ENCODE measurements at regions not wholly inside any gene's neighbourhood (a gene's known extent, or its start where the extent isn't known, plus 50 kb on each side); places are given as distances from the start of the nearest gene placed in this dataset.

DNA sequence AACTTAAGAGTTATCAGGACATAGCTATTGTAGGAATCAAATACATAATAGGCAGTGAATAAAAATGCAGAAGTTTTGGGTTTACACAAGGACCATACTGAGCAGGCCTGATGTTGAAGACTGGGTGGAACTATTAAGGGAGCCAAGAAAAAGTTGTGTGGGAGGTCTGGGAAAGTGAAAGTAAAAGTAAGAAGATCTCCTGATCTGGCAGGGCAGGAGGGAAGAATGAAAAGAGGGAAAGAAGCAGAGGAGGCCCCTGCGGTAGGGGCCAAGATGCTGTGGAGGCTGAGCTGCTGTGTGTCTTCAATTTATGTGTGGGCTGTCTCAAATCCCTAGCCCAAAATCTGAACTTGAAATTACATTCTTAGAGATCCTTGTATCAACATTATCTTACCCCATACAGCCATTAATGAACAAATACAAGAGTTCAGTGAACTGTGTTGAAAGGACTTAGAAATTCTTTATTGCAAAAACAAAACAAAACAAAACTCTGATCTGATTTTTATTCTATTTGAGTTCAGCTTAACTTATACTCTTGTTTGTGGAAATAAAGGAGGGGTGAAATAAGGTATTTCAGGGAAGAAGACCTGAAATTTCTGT, 1183.8 kb downstream of the HACE1 start:
- no peak overlapping the region for H3K4me3 Mint-ChIP-seq
- no peaks in the 10 kb centered on the region for H3K36me3 Mint-ChIP-seq (ENCODE audit: low read depth)
- H3K27me3 Mint-ChIP-seq: no peaks in the 10 kb centered on the region
- no peak overlapping the region for H3K27ac Mint-ChIP-seq
- no peaks in the 10 kb centered on the region for H3K9me3 Mint-ChIP-seq
- DNase-seq: no peak
- POLR2A ChIA-PET: no interaction called here
- CTCF ChIA-PET: no interaction called here
- H3K4me1 Mint-ChIP-seq: no peaks in the 10 kb centered on the region

DNA sequence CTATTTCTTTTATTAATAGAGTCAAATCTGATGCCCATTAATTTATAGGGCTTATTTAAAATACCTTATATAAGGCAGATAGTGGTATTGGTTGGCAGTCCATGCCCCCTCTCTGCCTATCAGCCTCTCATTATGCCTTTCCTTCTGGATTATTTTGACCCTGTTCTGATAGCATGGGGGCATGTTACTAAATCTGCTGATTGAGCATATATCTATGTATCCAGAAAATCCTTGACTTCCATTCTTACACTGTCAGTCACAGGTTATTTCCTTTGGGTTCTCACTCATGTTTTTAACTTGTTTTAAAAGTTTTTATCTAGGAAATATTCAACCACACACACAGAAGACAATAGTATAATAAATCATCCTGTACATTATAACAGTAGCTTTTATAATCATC, 1184.9 kb downstream of the HACE1 start:
- ChIA-PET POLR2A (no interaction called here), CTCF (no interaction called here)
- no peaks in the 10 kb centered on the region for H3K27me3 Mint-ChIP-seq
- no peak overlapping the region for H3K4me3 Mint-ChIP-seq
- DNase-seq: no peak
- no peaks in the 10 kb centered on the region for H3K4me1 Mint-ChIP-seq
- no peak overlapping the region for H3K27ac Mint-ChIP-seq
- no peaks in the 10 kb centered on the region for H3K9me3 Mint-ChIP-seq
- H3K36me3 Mint-ChIP-seq (ENCODE audit: low read depth): no peaks in the 10 kb centered on the region

DNA sequence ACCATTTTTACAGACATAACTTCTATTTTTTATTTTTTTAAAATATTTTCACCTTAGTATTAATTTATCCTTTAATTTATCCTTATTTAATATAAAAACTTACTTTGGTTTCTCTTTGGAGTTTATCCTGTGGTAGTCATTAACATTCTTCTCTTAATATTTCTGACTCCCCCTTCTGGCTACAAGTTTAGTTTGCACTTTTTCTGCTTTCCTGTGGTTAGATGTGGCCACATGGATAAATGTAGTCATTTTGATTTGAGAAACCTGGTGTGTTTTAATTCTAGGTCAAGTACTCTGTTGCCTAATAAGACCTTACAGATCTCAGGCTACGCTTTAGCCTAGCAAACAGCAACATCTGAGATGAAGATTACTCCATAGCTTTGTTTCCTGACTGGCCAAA, 1187.5 kb downstream of the HACE1 start:
- ChIA-PET CTCF (no interaction called here), POLR2A (no interaction called here)
- Mint-ChIP-seq H3K4me3 (no peak overlapping the region), H3K27ac (no peak overlapping the region), H3K36me3 (ENCODE audit: low read depth) (no peaks in the 10 kb centered on the region), H3K27me3 (no peaks in the 10 kb centered on the region), H3K9me3 (no peaks in the 10 kb centered on the region), H3K4me1 (no peaks in the 10 kb centered on the region)
- no peak for DNase-seq

DNA sequence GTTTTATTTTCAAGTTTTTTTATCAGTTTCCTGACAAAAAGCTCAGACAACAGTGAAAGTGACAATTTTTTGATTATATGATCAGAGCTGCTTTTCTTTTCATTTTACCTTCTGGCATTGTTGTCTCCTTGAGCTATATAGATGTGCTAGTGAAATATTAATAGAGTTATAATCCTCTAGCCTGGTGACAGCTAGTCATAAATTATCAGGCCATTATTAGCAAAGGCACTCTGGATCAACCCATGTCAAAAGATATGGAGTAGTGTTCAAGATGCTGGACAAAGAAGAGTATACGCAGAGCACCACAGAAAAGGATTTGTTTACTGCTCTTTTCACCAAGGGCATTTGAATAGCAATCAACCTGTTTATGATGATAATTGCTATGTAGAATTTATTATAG, 1230.1 kb downstream of the HACE1 start:
- H3K36me3 Mint-ChIP-seq (ENCODE audit: low read depth): no peaks in the 10 kb centered on the region
- no peaks in the 10 kb centered on the region for H3K27me3 Mint-ChIP-seq
- ChIA-PET POLR2A (no interaction called here), CTCF (no interaction called here)
- H3K27ac Mint-ChIP-seq: no peak overlapping the region
- no peaks in the 10 kb centered on the region for H3K4me1 Mint-ChIP-seq
- H3K4me3 Mint-ChIP-seq: no peak overlapping the region
- DNase-seq: no peak
- H3K9me3 Mint-ChIP-seq: no peaks in the 10 kb centered on the region

DNA sequence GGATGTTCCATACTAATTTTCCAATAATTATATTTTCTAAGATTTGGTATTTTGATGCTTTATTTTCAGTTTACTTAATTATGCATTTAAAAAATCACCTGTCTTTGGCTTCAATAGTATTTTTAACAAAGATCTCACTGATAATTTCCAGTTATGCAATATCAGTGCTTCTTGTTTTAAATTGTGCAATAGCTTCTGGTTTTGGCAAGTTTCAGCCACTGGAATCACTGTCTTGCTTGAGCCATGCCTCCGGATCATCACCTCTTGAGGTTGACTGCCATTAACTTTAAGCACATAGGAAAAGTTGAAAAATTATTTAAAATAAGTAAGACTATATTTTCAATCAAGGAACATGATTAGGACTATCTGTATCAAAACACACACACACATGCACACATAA, 1242.1 kb downstream of the HACE1 start:
- H3K36me3 Mint-ChIP-seq (ENCODE audit: low read depth): no peaks in the 10 kb centered on the region
- POLR2A ChIA-PET: no interaction called here
- no peaks in the 10 kb centered on the region for H3K27me3 Mint-ChIP-seq
- H3K4me3 Mint-ChIP-seq: no peak overlapping the region
- H3K4me1 Mint-ChIP-seq: no peaks in the 10 kb centered on the region
- H3K9me3 Mint-ChIP-seq: peaks cover 11% of the 10 kb centered on the region
- CTCF ChIA-PET: no interaction called here
- H3K27ac Mint-ChIP-seq: no peak overlapping the region
- no peak for DNase-seq

DNA sequence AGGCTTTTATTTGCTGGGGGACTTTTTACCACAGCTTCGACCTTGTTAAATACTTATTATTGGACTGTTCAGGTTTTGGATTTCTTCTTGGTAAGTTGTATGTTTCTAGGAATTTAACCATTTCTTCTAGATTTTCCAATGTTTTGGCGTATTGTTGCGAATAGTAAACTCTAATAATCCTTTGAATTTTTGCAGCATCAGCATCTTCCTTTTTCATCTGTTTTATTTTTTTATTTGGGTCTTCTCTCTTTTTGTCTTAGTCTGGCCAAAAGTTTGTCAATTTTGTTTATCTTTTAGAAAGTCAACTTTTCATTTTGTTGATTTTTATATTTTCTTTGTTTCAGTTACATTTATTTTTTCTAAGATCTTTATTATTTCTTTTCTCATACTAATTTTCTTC, 1272.0 kb downstream of the HACE1 start:
- POLR2A ChIA-PET: no interaction called here
- no peaks in the 10 kb centered on the region for H3K36me3 Mint-ChIP-seq (ENCODE audit: low read depth)
- no peaks in the 10 kb centered on the region for H3K27me3 Mint-ChIP-seq
- H3K4me3 Mint-ChIP-seq: no peak overlapping the region
- H3K4me1 Mint-ChIP-seq: no peaks in the 10 kb centered on the region
- H3K9me3 Mint-ChIP-seq: peaks cover 8% of the 10 kb centered on the region
- no peak overlapping the region for H3K27ac Mint-ChIP-seq
- no peak for DNase-seq
- CTCF ChIA-PET: interaction anchor here (1.1 kb wide), 1 partner anchor 10 kb away, joined by 3 read pairs; no protein-coding TSS in a partner anchor

DNA sequence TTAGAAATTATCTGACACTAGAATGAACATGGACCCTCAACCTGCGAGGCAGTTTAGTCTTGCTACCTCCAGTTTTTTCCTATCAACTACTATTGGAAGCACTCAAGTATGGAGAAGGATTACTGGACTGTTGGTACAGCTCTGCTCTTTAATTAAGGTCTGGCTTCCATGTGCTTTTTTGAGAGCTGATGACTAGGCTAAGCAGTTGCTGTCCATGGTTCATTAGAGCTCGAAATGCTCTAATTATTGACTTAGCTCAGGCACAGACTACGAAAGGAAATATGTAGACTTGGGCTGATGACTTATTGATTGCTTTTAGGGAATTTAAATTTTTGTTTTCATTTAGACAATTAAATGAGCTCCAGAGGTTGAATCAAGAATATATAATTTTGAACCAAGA, 1281.6 kb downstream of the HACE1 start:
- Mint-ChIP-seq H3K36me3 (ENCODE audit: low read depth) (no peaks in the 10 kb centered on the region), H3K27ac (no peak overlapping the region), H3K27me3 (no peaks in the 10 kb centered on the region), H3K9me3 (peaks cover 9% of the 10 kb centered on the region), H3K4me3 (no peak overlapping the region), H3K4me1 (no peaks in the 10 kb centered on the region)
- DNase-seq: no peak
- ChIA-PET CTCF (interaction anchor here (0.9 kb wide), 1 partner anchor 9 kb away, joined by 3 read pairs; no protein-coding TSS in a partner anchor), POLR2A (no interaction called here)

DNA sequence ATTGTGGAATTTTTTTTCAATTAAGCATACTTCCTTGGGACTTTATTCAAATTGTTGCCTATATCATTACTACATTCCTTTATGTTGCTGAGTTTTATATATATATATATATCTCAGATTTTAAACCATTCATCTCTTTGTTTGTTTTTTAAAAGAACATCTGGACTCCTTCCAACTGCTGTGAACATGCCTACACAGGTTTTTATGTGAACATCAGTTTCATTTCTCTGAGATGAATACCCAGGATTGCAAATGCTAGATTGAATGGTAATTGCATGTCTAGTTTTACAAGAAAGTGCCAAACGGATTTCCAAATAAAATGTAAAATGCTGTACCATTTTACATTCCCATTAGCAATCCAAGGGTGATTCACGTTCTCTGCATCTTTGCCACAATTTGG, 1289.3 kb downstream of the HACE1 start:
- no peak overlapping the region for H3K4me3 Mint-ChIP-seq
- ChIA-PET POLR2A (no interaction called here), CTCF (no interaction called here)
- no peaks in the 10 kb centered on the region for H3K9me3 Mint-ChIP-seq
- H3K4me1 Mint-ChIP-seq: no peaks in the 10 kb centered on the region
- no peak for DNase-seq
- H3K36me3 Mint-ChIP-seq (ENCODE audit: low read depth): no peaks in the 10 kb centered on the region
- no peaks in the 10 kb centered on the region for H3K27me3 Mint-ChIP-seq
- no peak overlapping the region for H3K27ac Mint-ChIP-seq

DNA sequence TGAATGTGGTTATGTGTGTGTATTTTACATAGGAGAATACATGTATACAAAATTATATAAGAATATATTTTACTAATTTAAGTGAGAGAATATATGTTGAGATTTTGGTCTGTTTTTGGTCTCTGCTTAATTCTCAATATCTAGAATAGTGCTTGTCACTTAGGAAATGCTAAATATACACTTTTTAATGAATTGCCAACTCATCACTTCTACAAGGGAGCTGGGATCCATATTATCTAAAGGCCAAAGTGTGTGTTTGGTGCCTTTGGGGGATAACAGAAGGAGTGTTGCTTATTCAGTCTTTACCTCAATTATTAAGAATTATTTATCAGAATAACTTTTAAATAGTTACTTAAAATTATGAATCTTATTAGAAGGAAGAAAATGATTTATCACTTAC, 1304.8 kb downstream of the HACE1 start:
- Mint-ChIP-seq H3K4me1 (no peaks in the 10 kb centered on the region), H3K27me3 (no peaks in the 10 kb centered on the region), H3K9me3 (no peaks in the 10 kb centered on the region), H3K4me3 (no peak overlapping the region), H3K27ac (no peak overlapping the region), H3K36me3 (ENCODE audit: low read depth) (no peaks in the 10 kb centered on the region)
- no peak for DNase-seq
- ChIA-PET CTCF (no interaction called here), POLR2A (no interaction called here)

DNA sequence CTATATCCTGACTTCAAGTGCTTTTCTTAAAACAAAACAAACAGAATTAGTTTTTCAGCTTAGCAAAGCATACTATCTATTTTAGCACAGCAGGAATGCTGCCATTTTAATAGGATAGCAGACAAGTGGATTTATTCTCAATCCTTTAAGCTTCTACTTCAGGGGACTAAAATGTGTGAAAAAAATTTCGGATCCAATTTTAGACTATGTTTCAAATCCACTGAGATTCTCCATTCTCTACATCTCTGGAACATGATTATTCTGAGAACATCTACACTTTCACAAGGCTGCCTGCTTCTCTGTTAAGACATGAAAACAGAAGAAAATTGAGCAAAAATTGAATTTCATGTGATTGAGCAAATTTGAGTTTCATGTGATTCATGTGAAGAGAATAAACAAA, 1321.3 kb downstream of the HACE1 start:
- no peaks in the 10 kb centered on the region for H3K27me3 Mint-ChIP-seq

DNA sequence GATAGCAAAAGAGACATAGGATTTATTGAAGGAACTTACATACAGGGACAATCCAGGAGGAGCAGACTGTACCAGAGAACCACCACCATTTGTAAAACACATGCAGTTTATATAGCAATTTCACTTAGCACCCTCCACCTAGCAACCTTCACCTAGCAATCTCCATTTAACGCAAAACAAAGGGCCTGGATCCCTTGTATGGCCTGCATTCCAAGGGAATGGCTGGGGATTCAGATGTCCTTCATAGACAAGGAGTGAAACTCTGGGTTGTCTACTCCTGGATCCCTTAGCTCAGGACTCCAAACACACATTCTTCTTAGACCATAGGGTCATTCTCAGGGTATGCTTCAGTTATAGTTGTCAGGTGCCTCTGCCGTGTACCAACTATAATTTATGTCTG, 1324.9 kb downstream of the HACE1 start:
- POLR2A ChIA-PET: no interaction called here
- CTCF ChIA-PET: no interaction called here
- H3K4me1 Mint-ChIP-seq: no peaks in the 10 kb centered on the region
- no peaks in the 10 kb centered on the region for H3K36me3 Mint-ChIP-seq (ENCODE audit: low read depth)
- no peak overlapping the region for H3K27ac Mint-ChIP-seq
- H3K4me3 Mint-ChIP-seq: no peak overlapping the region
- DNase-seq: no peak
- no peaks in the 10 kb centered on the region for H3K27me3 Mint-ChIP-seq
- H3K9me3 Mint-ChIP-seq: no peaks in the 10 kb centered on the region

More for the DNA sequence above, 1321.3 kb downstream of the HACE1 start:
- Mint-ChIP-seq H3K4me1 (no peaks in the 10 kb centered on the region), H3K4me3 (no peak overlapping the region), H3K27ac (no peak overlapping the region), H3K9me3 (no peaks in the 10 kb centered on the region), H3K36me3 (ENCODE audit: low read depth) (no peaks in the 10 kb centered on the region)
- DNase-seq: no peak
- POLR2A ChIA-PET: no interaction called here
- CTCF ChIA-PET: no interaction called here

DNA sequence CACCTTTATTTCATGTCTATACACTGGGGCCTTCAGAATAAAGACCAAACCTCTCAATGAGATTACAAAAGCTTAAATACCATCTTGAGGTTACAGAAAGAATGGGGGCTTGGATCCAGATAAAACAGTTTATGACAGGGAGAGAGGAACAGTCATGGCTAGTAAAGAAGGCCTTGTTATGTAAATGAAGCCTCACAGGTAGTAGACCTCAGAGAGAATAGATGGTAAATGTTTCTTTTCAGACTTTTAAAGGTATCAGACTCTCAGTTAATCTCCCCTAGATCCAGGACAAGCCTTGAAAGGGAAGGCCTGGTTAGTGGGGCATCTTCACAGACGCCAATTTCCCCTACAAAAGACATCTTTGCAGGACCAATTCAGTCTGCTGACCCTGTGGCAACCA, 1325.6 kb downstream of the HACE1 start:
- ChIA-PET CTCF (no interaction called here), POLR2A (no interaction called here)
- no peaks in the 10 kb centered on the region for H3K36me3 Mint-ChIP-seq (ENCODE audit: low read depth)
- H3K4me3 Mint-ChIP-seq: no peak overlapping the region
- no peak for DNase-seq
- no peak overlapping the region for H3K27ac Mint-ChIP-seq
- H3K9me3 Mint-ChIP-seq: no peaks in the 10 kb centered on the region
- no peaks in the 10 kb centered on the region for H3K27me3 Mint-ChIP-seq
- H3K4me1 Mint-ChIP-seq: no peaks in the 10 kb centered on the region

DNA sequence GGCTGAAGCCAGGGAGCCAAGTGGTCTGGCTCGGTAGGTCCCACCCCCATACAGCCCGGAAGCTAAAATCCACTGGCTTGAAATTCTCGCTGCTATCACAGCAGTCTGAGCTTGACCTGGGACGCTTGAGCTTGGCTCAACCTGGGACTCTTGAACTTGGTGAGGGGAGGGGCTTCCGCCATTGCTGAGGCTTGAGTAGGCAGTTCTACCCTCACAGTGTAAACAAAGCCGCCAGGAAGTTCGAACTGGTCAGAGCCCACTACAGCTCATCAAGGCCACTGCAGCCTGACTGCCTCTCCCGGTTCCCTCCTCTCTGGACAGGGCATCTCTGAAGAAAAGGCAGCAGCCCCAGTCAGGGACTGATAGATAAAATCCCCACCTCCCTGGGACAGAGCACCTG, 1337.7 kb downstream of the HACE1 start:
- ChIA-PET CTCF (no interaction called here), POLR2A (no interaction called here)
- H3K27ac Mint-ChIP-seq: no peak overlapping the region
- H3K27me3 Mint-ChIP-seq: no peaks in the 10 kb centered on the region
- no peaks in the 10 kb centered on the region for H3K36me3 Mint-ChIP-seq (ENCODE audit: low read depth)
- H3K4me3 Mint-ChIP-seq: no peak overlapping the region
- peaks cover 8% of the 10 kb centered on the region for H3K9me3 Mint-ChIP-seq
- no peaks in the 10 kb centered on the region for H3K4me1 Mint-ChIP-seq
- no peak for DNase-seq

DNA sequence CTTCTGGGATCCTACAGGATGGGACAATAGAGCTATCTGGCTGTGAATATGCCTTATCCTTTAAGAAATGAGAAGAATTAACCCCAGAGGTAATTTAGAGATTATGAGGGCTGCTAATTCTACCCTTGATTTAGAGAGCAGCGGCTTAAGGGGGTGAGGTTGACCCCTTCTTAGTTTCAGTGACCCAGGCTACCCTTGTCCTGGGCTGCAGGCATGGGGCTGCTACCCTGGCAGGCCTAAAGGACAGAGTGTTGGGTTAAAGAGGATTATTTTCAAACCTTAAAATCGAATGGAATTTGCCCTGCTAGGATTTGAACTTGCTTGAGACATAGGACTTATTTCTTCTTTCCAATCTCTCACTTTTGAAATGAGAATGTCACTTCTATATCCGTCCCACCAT, 1343.4 kb downstream of the HACE1 start:
- H3K36me3 Mint-ChIP-seq (ENCODE audit: low read depth): no peaks in the 10 kb centered on the region
- no peak overlapping the region for H3K4me3 Mint-ChIP-seq
- ChIA-PET CTCF (no interaction called here), POLR2A (no interaction called here)
- DNase-seq: no peak
- no peaks in the 10 kb centered on the region for H3K27me3 Mint-ChIP-seq
- H3K9me3 Mint-ChIP-seq: peaks cover 3% of the 10 kb centered on the region
- H3K27ac Mint-ChIP-seq: no peak overlapping the region
- H3K4me1 Mint-ChIP-seq: no peaks in the 10 kb centered on the region

DNA sequence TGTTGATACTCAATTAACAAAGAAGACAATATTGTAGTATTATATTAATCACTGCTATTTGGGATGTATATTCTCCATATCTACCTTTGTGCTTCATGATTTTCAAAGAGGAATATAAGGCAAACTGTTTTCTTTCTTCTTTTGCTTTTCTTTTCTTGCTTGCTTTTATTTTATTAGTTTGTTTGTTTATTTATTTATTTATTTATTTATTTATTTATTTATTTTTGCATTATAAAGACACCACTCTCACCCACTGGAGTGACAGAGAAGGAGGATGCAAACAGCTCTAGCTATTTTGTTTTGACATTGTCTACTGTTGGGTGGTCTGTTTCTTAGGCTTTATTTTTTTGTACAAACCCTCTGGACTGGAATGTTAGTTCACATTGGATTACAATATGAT, 1352.7 kb downstream of the HACE1 start:
- H3K36me3 Mint-ChIP-seq (ENCODE audit: low read depth): no peaks in the 10 kb centered on the region

More for the DNA sequence above, 1352.7 kb downstream of the HACE1 start:
- Mint-ChIP-seq H3K4me1 (no peaks in the 10 kb centered on the region), H3K27ac (no peak overlapping the region), H3K9me3 (no peaks in the 10 kb centered on the region), H3K4me3 (no peak overlapping the region), H3K27me3 (no peaks in the 10 kb centered on the region)
- no peak for DNase-seq
- ChIA-PET CTCF (no interaction called here), POLR2A (no interaction called here)

Data from activated CD4-positive, alpha-beta memory T cell treated with anti-CD3 and anti-CD28 coated beads, Interleukin-2, amount 10 ng/mL, durations not matched to agents 7 days and 5 days (primary cell).